ENCODE measurements at regions not wholly inside any gene's neighbourhood (a gene's known extent, or its start where the extent isn't known, plus 50 kb on each side); places are given as distances from the start of the nearest gene placed in this dataset.

DNA sequence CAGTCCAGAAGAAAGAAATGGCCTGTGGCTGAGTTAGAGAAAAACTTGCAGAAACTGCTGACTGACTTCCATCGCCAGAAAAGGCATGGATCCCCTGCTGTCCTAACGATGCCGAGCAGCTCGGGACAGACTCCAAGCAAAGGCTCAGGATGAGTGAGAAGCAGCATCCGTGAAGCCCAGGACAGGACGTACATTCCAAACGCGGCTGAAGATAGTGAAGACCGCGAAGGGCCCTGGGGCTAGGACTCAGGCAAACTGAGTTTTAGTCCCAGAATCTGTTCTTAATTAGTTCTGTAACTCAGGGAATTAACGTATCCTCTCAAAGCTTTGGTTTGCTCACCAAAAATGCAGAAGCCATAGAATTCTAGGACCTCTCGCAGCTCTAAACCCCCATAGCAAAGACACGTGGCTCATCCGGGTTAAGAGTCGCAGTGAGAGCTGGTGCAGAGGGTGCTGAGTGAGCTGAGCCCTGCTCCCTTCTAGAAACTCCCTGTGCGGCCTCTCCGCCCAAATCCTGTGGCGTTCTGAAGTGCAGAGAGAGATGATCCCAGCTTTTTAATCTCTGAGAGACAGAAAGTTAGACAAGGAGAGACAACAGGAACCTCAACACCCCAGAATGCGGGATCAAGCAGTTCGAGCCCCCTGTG, 132.9 kb upstream of the THBS2 start:
- H3K4me1 Mint-ChIP-seq: no peaks in the 10 kb centered on the region
- no peaks in the 10 kb centered on the region for H3K36me3 Mint-ChIP-seq
- peaks cover 0 to 2% (median 0%) of the 10 kb centered on the region in 6 donors for H3K9me3 Mint-ChIP-seq
- no peak overlapping the region for H3K27ac Mint-ChIP-seq
- H3K27me3 Mint-ChIP-seq (ENCODE audit: low read depth in 3 of 3): peaks cover 0 to 6% (median 2%) of the 10 kb centered on the region in 3 donors
- no peak overlapping the region for H3K4me3 Mint-ChIP-seq
- DNase-seq: no peak

- Mint-ChIP-seq H3K36me3 (no peaks in the 10 kb centered on the region), H3K27me3 (ENCODE audit: low read depth in 3 of 3) (peaks cover 0 to 6% (median 2%) of the 10 kb centered on the region in 3 donors), H3K27ac (no peak overlapping the region), H3K9me3 (peaks cover 0 to 2% (median 0%) of the 10 kb centered on the region in 6 donors), H3K4me3 (no peak overlapping the region), H3K4me1 (no peaks in the 10 kb centered on the region)
- no peak for DNase-seq
Observed at GRCh38 chr6:169385237-169385880, 131.7 kb upstream of the THBS2 start.

DNA sequence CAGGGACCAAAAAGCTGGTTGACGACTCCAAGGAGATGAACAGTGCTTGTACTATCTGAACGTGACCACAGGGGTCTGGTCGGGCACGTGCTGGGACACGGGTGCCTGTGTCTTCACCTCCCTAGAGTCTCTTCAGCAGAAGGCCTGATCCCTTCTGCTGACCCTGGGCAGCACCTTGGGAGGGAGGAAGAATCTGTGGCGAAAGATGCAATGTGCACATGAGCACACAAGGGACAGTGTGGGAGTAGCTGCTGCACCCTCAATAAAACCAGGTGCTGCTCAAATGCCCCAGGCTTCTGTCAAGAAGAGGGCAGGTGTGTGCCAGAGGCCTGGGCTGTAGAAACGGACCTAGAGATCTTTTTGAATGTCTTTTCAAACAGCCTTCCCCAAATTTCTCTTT, 130.6 kb upstream of the THBS2 start:
- Mint-ChIP-seq H3K27ac (no peak overlapping the region), H3K4me1 (no peaks in the 10 kb centered on the region), H3K36me3 (no peaks in the 10 kb centered on the region), H3K9me3 (no peaks in the 10 kb centered on the region), H3K4me3 (no peak overlapping the region), H3K27me3 (ENCODE audit: low read depth in 3 of 3) (peaks cover 0 to 4% (median 2%) of the 10 kb centered on the region in 3 donors)
- DNase-seq: no peak

DNA sequence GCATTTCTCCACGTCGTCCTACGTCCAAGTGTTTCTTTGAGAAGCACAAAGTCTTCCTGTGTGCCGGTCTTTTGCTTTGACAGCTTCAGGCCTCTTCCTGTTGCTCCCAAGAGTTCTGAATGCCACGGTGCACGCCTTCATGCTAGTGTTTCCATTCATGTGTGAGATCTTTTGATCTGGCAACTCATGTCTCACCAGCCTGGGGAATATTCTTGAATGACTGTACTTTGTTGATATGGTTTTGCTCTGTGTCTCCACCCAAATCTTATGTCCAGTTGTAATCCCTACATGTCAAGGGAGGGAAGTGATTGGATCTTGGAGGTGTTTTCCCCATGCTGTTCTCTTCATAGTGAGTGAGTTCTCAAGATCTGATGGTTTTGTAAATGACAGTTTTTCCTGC, 129.6 kb upstream of the THBS2 start:
- Mint-ChIP-seq H3K9me3 (no peaks in the 10 kb centered on the region), H3K27me3 (ENCODE audit: low read depth in 3 of 3) (peaks cover 0 to 2% (median 0%) of the 10 kb centered on the region in 3 donors), H3K27ac (no peak overlapping the region), H3K4me3 (no peak overlapping the region), H3K4me1 (no peaks in the 10 kb centered on the region), H3K36me3 (no peaks in the 10 kb centered on the region)
- no peak for DNase-seq

GRCh38 chr6:169382735-169383134, 129.1 kb upstream of the THBS2 start:
- Mint-ChIP-seq H3K36me3 (no peaks in the 10 kb centered on the region), H3K27me3 (ENCODE audit: low read depth in 3 of 3) (peaks cover 0 to 2% (median 0%) of the 10 kb centered on the region in 3 donors)

GRCh38 chr6:169381988-169382387, 128.3 kb upstream of the THBS2 start:
- H3K27me3 Mint-ChIP-seq (ENCODE audit: low read depth in 3 of 3): peaks cover 0 to 3% (median 0%) of the 10 kb centered on the region in 3 donors
- no peaks in the 10 kb centered on the region for H3K36me3 Mint-ChIP-seq
- peaks cover 0 to 2% (median 0%) of the 10 kb centered on the region in 6 donors for H3K9me3 Mint-ChIP-seq
- H3K4me3 Mint-ChIP-seq: no peak overlapping the region
- no peak overlapping the region for H3K27ac Mint-ChIP-seq
- DNase-seq: no peak
- no peaks in the 10 kb centered on the region for H3K4me1 Mint-ChIP-seq

More at GRCh38 chr6:169382735-169383134, 129.1 kb upstream of the THBS2 start:
- Mint-ChIP-seq H3K9me3 (no peaks in the 10 kb centered on the region), H3K4me3 (no peak overlapping the region), H3K4me1 (no peaks in the 10 kb centered on the region), H3K27ac (no peak overlapping the region)
- DNase-seq: no peak

- DNase-seq: no peak
- Mint-ChIP-seq H3K36me3 (peaks cover 0 to 8% (median 0%) of the 10 kb centered on the region in 3 donors), H3K4me1 (no peaks in the 10 kb centered on the region), H3K9me3 (peaks cover 0 to 9% (median 6%) of the 10 kb centered on the region in 6 donors), H3K27me3 (ENCODE audit: low read depth in 3 of 3) (peaks cover 0 to 3% (median 0%) of the 10 kb centered on the region in 3 donors), H3K4me3 (no peak overlapping the region), H3K27ac (no peak overlapping the region)
Observed at GRCh38 chr6:169380493-169380892, 126.8 kb upstream of the THBS2 start.

GRCh38 chr6:169379495-169380070, 125.9 kb upstream of the THBS2 start:
- peaks cover 0 to 3% (median 0%) of the 10 kb centered on the region in 3 donors for H3K27me3 Mint-ChIP-seq (ENCODE audit: low read depth in 3 of 3)
- DNase-seq: no peak
- no peak overlapping the region for H3K27ac Mint-ChIP-seq
- peaks cover 0 to 9% (median 8%) of the 10 kb centered on the region in 6 donors for H3K9me3 Mint-ChIP-seq
- no peak overlapping the region for H3K4me3 Mint-ChIP-seq
- H3K4me1 Mint-ChIP-seq: no peaks in the 10 kb centered on the region
- H3K36me3 Mint-ChIP-seq: peaks cover 0 to 8% (median 0%) of the 10 kb centered on the region in 3 donors

DNA sequence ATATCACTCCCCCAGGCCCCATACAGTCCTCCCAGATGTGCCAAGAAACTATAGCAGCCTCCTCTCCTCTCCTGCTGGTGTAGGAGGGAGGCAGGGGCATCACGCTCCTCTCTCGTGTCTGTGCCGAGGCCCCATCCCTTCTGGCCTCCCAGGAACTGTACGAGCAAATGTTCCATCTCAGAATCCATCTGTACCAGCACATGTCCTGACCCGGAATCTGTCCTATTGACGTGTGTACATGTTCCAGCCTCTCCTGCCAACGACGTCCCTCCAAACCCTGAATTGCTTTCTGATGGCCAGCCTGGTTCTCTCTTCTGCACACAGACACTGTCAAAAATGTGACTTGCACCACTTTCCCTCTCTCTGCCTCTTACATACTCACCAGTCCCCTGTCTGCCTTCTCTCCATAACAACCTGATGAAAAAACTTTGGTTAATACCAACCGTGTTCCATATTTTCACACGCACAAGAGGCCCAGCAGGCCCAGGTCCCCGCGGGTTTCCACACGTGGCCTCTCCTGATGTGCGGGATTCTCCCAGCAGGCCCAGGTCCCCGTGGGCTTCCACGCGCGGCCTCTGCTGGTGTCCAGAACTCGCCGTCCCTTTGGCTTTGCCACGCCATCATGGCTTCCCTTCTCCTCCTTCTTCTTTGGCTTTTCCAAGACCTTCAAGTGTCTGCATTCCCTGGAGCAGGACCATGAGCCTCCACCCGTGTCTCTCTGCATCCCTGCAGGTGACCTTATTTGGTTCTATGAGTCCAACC, 125.2 kb upstream of the THBS2 start:
- Mint-ChIP-seq H3K27me3 (ENCODE audit: low read depth in 3 of 3) (peaks cover 0 to 3% (median 1%) of the 10 kb centered on the region in 3 donors), H3K4me1 (no peaks in the 10 kb centered on the region), H3K36me3 (peaks cover 0 to 8% (median 0%) of the 10 kb centered on the region in 3 donors), H3K4me3 (no peak overlapping the region), H3K27ac (no peak overlapping the region), H3K9me3 (peaks cover 0 to 9% (median 8%) of the 10 kb centered on the region in 6 donors)
- DNase-seq: no peak

DNA sequence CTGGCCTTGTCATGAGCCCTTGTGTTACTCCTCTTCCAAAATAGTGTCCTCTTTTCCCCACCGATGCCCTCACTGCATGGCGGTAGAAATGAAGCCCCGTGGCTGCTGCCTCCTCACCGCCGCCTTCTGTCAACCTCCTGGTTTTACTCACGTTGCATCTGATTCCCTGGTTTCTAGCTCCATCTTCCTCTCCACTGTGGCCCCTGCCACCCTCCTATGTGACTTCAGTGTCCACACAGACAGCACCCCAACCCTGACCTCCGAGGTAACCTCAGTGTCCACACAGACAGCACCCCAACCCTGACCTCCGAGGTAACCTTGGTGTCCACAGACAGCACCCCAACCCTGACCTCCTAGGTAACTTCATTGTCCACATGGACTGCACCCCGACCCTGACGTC, 122.8 kb upstream of the THBS2 start:
- Mint-ChIP-seq H3K9me3 (peaks cover 0 to 9% (median 8%) of the 10 kb centered on the region in 6 donors), H3K27ac (no peak overlapping the region), H3K27me3 (ENCODE audit: low read depth in 3 of 3) (peaks cover 0 to 3% (median 3%) of the 10 kb centered on the region in 3 donors), H3K36me3 (peaks cover 0 to 8% (median 0%) of the 10 kb centered on the region in 3 donors), H3K4me3 (peak overlapping the region in 1 of 5 donors; percentile 5), H3K4me1 (no peaks in the 10 kb centered on the region)
- DNase-seq: no peak

- DNase-seq: no peak
- peaks cover 2 to 3% (median 2%) of the 10 kb centered on the region in 3 donors for H3K27me3 Mint-ChIP-seq (ENCODE audit: low read depth in 3 of 3)
- H3K4me3 Mint-ChIP-seq: no peak overlapping the region
- H3K36me3 Mint-ChIP-seq: peaks cover 0 to 8% (median 0%) of the 10 kb centered on the region in 3 donors
- H3K4me1 Mint-ChIP-seq: no peaks in the 10 kb centered on the region
- H3K9me3 Mint-ChIP-seq: peaks cover 2 to 9% (median 8%) of the 10 kb centered on the region in 6 donors
- H3K27ac Mint-ChIP-seq: no peak overlapping the region
Observed at GRCh38 chr6:169372589-169372988, 118.9 kb upstream of the THBS2 start.

GRCh38 chr6:169371344-169372127, 117.9 kb upstream of the THBS2 start:
- Mint-ChIP-seq H3K27me3 (ENCODE audit: low read depth in 3 of 3) (peaks cover 0 to 7% (median 3%) of the 10 kb centered on the region in 3 donors), H3K9me3 (peaks cover 2 to 7% (median 6%) of the 10 kb centered on the region in 6 donors), H3K36me3 (peaks cover 0 to 7% (median 0%) of the 10 kb centered on the region in 3 donors), H3K4me3 (no peak overlapping the region), H3K27ac (peak overlapping the region in 1 of 6 donors; percentile 66), H3K4me1 (no peaks in the 10 kb centered on the region)
- DNase-seq: peak in 1 of 3 donors; percentile 6
